NCI-H510A (cell line): ENCODE measurements at regions not wholly inside any gene's neighbourhood (a gene's known extent, or its start where the extent isn't known, plus 50 kb on each side); places are given as distances from the start of the nearest gene placed in this dataset.

Experiments used
- DNase-seq: peaks from one replicate; lab custom pipeline; 2025; lab: John Stamatoyannopoulos, UW

GRCh38 chr14:25756876-25757275, 706.9 kb upstream of the STXBP6 start:
- no peak for DNase-seq

- DNase-seq, result no peak
These were observed 703.2 kb upstream of the STXBP6 start for GRCh38 chr14:25753130-25753529.

- no peak for DNase-seq
These were observed 700.5 kb upstream of the STXBP6 start for GRCh38 chr14:25750436-25750835.
